ENCODE measurements at regions not wholly inside any gene's neighbourhood (a gene's known extent, or its start where the extent isn't known, plus 50 kb on each side); places are given as distances from the start of the nearest gene placed in this dataset.
"Not testable (repeated sequence)": the region's sequence is repeated elsewhere in the genome, so short reads cannot be mapped to it uniquely, and the experiment has no call there.

GRCh38 chr10:4281190-4281825 lies 496.3 kb upstream of the KLF6 start:
- ATAC-seq (peak; percentile 61), DNase-seq (no peak)
- intact Hi-C loops (cut with DNase I, micrococcal nuclease): no loop called here

GRCh38 chr10:4280461-4281189 lies 495.6 kb upstream of the KLF6 start:
- DNase-seq (peak; percentile 22 to 56), ATAC-seq (peak; percentile 89)
- intact Hi-C loops (cut with DNase I, micrococcal nuclease): no loop called here

- no peak for ATAC-seq
- intact Hi-C loops (cut with DNase I, micrococcal nuclease): no loop called here
- DNase-seq: no peak
Measured at GRCh38 chr10:4279655-4280054, 494.6 kb upstream of the KLF6 start.

- ATAC-seq (no peak), DNase-seq (no peak)
- intact Hi-C loops (cut with DNase I, micrococcal nuclease): no loop called here
Measured at GRCh38 chr10:4278186-4278585, 493.2 kb upstream of the KLF6 start.

GRCh38 chr10:4276151-4276550 lies 491.1 kb upstream of the KLF6 start:
- DNase-seq: no peak
- ATAC-seq: no peak
- intact Hi-C loops (cut with DNase I, micrococcal nuclease): no loop called here

GRCh38 chr10:4274671-4275070 lies 489.7 kb upstream of the KLF6 start:
- ATAC-seq; intact Hi-C loops (cut with DNase I, micrococcal nuclease): not testable (repeated sequence)

GRCh38 chr10:4271193-4271592 lies 486.2 kb upstream of the KLF6 start:
- intact Hi-C loops (cut with DNase I, micrococcal nuclease): no loop called here

More at GRCh38 chr10:4274671-4275070, 489.7 kb upstream of the KLF6 start:
- not testable (repeated sequence) for DNase-seq

GRCh38 chr10:4270116-4270515 lies 485.1 kb upstream of the KLF6 start:
- ATAC-seq (no peak), DNase-seq (no peak)
- intact Hi-C loops (cut with DNase I, micrococcal nuclease): no loop called here

More at GRCh38 chr10:4271193-4271592, 486.2 kb upstream of the KLF6 start:
- ATAC-seq (no peak), DNase-seq (no peak)

- intact Hi-C loops (cut with DNase I, micrococcal nuclease); DNase-seq; ATAC-seq: not testable (repeated sequence)
Measured at GRCh38 chr10:4268490-4268889, 483.5 kb upstream of the KLF6 start.

GRCh38 chr10:4267086-4267773 lies 482.2 kb upstream of the KLF6 start:
- ATAC-seq (peak; percentile 85), DNase-seq (no peak)

GRCh38 chr10:4266416-4267085 lies 481.5 kb upstream of the KLF6 start:
- no peak for DNase-seq
- intact Hi-C loops (cut with DNase I, micrococcal nuclease): no loop called here
- peak; percentile 52 for ATAC-seq

More at GRCh38 chr10:4267086-4267773, 482.2 kb upstream of the KLF6 start:
- intact Hi-C loops (cut with DNase I, micrococcal nuclease): no loop called here

- intact Hi-C loops (cut with DNase I, micrococcal nuclease): no loop called here
- ATAC-seq: no peak
Measured at GRCh38 chr10:4265964-4266363, 481.0 kb upstream of the KLF6 start.

GRCh38 chr10:4264209-4264865 lies 479.3 kb upstream of the KLF6 start:
- intact Hi-C loops (cut with DNase I, micrococcal nuclease): no loop called here
- DNase-seq (no peak), ATAC-seq (no peak)

More at GRCh38 chr10:4265964-4266363, 481.0 kb upstream of the KLF6 start:
- DNase-seq: no peak

- DNase-seq (peak; percentile 45 to 47), ATAC-seq (peak; percentile 68)
- intact Hi-C loops (cut with DNase I, micrococcal nuclease): no loop called here
Measured at GRCh38 chr10:4263601-4263921, 478.6 kb upstream of the KLF6 start.

- ATAC-seq (peak; percentile 32), DNase-seq (no peak)
- intact Hi-C loops (cut with DNase I, micrococcal nuclease): no loop called here
Measured at GRCh38 chr10:4262870-4263600, 478.0 kb upstream of the KLF6 start.

- ATAC-seq: no peak
Measured at GRCh38 chr10:4262449-4262848, 477.4 kb upstream of the KLF6 start.

GRCh38 chr10:4260483-4261124 lies 475.6 kb upstream of the KLF6 start:
- ATAC-seq (peak; percentile 50), DNase-seq (no peak)
- intact Hi-C loops (cut with DNase I, micrococcal nuclease): no loop called here

More at GRCh38 chr10:4262449-4262848, 477.4 kb upstream of the KLF6 start:
- intact Hi-C loops (cut with DNase I, micrococcal nuclease): no loop called here
- no peak for DNase-seq

- DNase-seq: no peak
- intact Hi-C loops (cut with DNase I, micrococcal nuclease): no loop called here
- ATAC-seq: no peak
Measured at GRCh38 chr10:4257939-4258465, 473.0 kb upstream of the KLF6 start.
